Neural cell (in vitro differentiated cells): ENCODE measurements at regions not wholly inside any gene's neighbourhood (a gene's known extent, or its start where the extent isn't known, plus 50 kb on each side); places are given as distances from the start of the nearest gene placed in this dataset.

Experiments
- CTCF ChIP-seq: fragments of 450-650 bp; IDR thresholded peaks from 2 replicates; pipeline ENCODE4 v1.5.1; 2014; ENCODE audit warnings: antibody characterized with exemption, mild to moderate bottlenecking, moderate library complexity; ENCODE audit not compliant: poor library complexity, severe bottlenecking
- EP300 ChIP-seq: fragments of 450-650 bp; conservative IDR thresholded peaks from 2 replicates; pipeline ENCODE4 v1.6.1; 2014; ENCODE audit warnings: antibody characterized with exemption, mild to moderate bottlenecking, moderate library complexity; ENCODE audit not compliant: poor library complexity, severe bottlenecking
- EZH2 ChIP-seq: fragments of 200-600, 300-800 bp; shearing (Covaris generic), sonication (generic); IDR thresholded peaks from 2 replicates; pipeline ENCODE4 v1.6.1; 2014; ENCODE audit warnings: antibody characterized with exemption, low read length, borderline replicate concordance, mild to moderate bottlenecking; ENCODE audit not compliant: insufficient read depth, poor library complexity, severe bottlenecking
- MXI1 ChIP-seq: fragments of 450-650 bp; conservative IDR thresholded peaks from 2 replicates; pipeline ENCODE4 v1.6.1; 2014; ENCODE audit warnings: antibody characterized with exemption, mild to moderate bottlenecking; ENCODE audit not compliant: poor library complexity, severe bottlenecking
- POLR2AphosphoS5 ChIP-seq: IDR thresholded peaks from 2 replicates; pipeline ENCODE4 v1.6.1; 2012
- RAD21 ChIP-seq: fragments of 450-650 bp; conservative IDR thresholded peaks from 2 replicates; pipeline ENCODE4 v1.6.1; 2014; ENCODE audit warnings: antibody characterized with exemption, mild to moderate bottlenecking, moderate library complexity
- SMC3 ChIP-seq: fragments of 450-650 bp; conservative IDR thresholded peaks from 2 replicates; pipeline ENCODE4 v1.6.1; 2014; ENCODE audit warnings: antibody characterized with exemption, mild to moderate bottlenecking, moderate library complexity; ENCODE audit not compliant: poor library complexity

- no peak for TF ChIP-seq CTCF
- no peak for TF ChIP-seq RAD21
- no peak for TF ChIP-seq EP300
- no peak for TF ChIP-seq SMC3
- TF ChIP-seq MXI1, result no peak
- no peak for TF ChIP-seq POLR2AphosphoS5
- TF ChIP-seq EZH2, result no peak
Measured at GRCh38 chr13:65314008-65314407, 1916.1 kb downstream of the PCDH9 start.
